ENCODE measurements at regions not wholly inside any gene's neighbourhood (a gene's known extent, or its start where the extent isn't known, plus 50 kb on each side); places are given as distances from the start of the nearest gene placed in this dataset.

- H3K27me3 ChIP-seq (ENCODE audit: low read length) = no peaks in the 10 kb centered on the region
- no peak overlapping the region for H2AFZ ChIP-seq (ENCODE audit: low read length)
- H4K20me1 ChIP-seq (ENCODE audit: insufficient read depth, low read depth, low read length) = no peaks in the 10 kb centered on the region
- H3K9ac ChIP-seq (ENCODE audit: low read length) = no peak overlapping the region
- no peak overlapping the region for H3K27ac ChIP-seq (ENCODE audit: low read length)
- no peak overlapping the region for H3K4me3 ChIP-seq (ENCODE audit: low read length)
- no peak overlapping the region for H3K4me2 ChIP-seq (ENCODE audit: low read depth, low read length, poor library complexity, severe bottlenecking)
- no peaks in the 10 kb centered on the region for H3K9me3 ChIP-seq (ENCODE audit: low read length)
- no peaks in the 10 kb centered on the region for H3K9me2 ChIP-seq (replicated peaks; ENCODE audit: insufficient read depth, low read length)
- H3K4me1 ChIP-seq (ENCODE audit: low read length) = no peaks in the 10 kb centered on the region
- no peaks in the 10 kb centered on the region for H3K79me2 ChIP-seq (ENCODE audit: low read length)
- no peak for DNase-seq
- no peaks in the 10 kb centered on the region for H3K36me3 ChIP-seq (ENCODE audit: insufficient read depth, low read length)
Observed at GRCh38 chr11:15772547-15772946, 583.8 kb downstream of the SOX6 start.

DNA sequence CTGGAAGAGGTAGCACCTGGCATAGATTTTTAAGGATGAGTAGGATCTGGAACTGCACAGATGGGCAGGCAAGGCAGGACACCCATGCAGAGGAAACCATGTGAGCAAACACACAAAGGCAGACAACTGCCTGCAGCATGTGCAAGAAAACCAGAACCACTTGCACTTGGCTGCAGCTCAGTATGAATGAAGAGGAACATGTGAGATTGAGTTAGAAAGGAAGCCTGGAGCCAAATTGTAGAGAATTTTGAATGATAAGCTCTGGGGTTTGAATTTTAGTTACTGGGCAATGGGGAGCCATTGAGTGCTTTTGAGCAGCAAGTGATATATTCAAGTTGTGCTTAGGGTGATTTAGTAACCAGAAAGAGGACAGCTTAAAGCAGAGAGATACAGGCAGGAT is 583.4 kb downstream of the SOX6 start:
- Histone ChIP-seq H3K4me2 (ENCODE audit: low read depth, low read length, poor library complexity, severe bottlenecking) (no peak overlapping the region), H3K79me2 (ENCODE audit: low read length) (no peaks in the 10 kb centered on the region), H4K20me1 (ENCODE audit: insufficient read depth, low read depth, low read length) (no peaks in the 10 kb centered on the region), H3K9ac (ENCODE audit: low read length) (no peak overlapping the region), H3K4me1 (ENCODE audit: low read length) (no peaks in the 10 kb centered on the region), H3K9me2 (replicated peaks; ENCODE audit: insufficient read depth, low read length) (no peaks in the 10 kb centered on the region), H3K9me3 (ENCODE audit: low read length) (no peaks in the 10 kb centered on the region), H3K27ac (ENCODE audit: low read length) (no peak overlapping the region), H3K36me3 (ENCODE audit: insufficient read depth, low read length) (no peaks in the 10 kb centered on the region), H3K4me3 (ENCODE audit: low read length) (no peak overlapping the region), H2AFZ (ENCODE audit: low read length) (no peak overlapping the region), H3K27me3 (ENCODE audit: low read length) (no peaks in the 10 kb centered on the region)
- DNase-seq = no peak

DNA sequence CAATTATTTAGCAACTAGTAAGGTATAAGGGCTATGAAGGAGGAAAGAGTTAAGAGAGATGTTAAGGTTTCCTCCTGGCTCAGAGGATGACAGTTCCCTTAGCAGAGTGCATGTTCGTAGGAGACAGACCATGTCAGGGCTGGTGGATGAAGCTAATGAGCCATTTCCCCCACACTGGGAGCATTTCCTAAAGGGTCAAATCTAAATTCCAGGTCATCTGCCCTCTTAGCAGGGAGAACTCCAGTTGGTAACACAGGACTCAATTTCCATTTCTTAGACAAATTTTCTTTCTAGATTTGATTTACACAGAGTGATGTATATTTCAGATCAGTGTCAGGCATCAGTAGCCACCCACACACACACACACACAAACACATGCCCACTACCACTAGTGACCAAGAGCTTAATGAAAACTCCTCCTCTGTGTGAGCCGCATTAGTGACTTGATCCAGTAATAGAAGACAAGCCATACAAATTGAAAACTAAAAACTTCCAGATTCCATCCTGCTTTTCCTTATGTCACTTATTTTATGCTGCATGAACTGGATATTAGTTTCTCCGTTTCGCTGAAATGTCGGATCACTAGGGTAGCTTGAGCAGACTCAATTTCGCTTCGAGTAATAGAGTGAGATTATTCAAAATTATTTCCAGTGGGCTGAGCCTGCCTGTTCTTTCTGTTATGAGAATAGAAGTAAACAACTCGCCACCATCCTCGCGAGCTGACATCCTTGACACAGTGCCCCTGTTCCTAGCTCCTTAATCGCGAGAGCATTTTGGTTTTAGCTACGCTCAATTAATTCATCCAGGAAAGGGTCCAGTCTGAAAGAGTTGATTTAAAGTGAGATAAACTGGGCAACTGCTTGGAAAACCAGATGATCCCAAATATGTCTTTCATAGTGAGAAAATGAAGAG is 582.6 kb downstream of the SOX6 start:
- H3K9ac ChIP-seq (ENCODE audit: low read length) = no peak overlapping the region
- H3K79me2 ChIP-seq (ENCODE audit: low read length) = no peaks in the 10 kb centered on the region
- no peak for DNase-seq
- H3K4me1 ChIP-seq (ENCODE audit: low read length) = no peaks in the 10 kb centered on the region
- H3K36me3 ChIP-seq (ENCODE audit: insufficient read depth, low read length) = no peaks in the 10 kb centered on the region
- no peak overlapping the region for H2AFZ ChIP-seq (ENCODE audit: low read length)
- H3K27me3 ChIP-seq (ENCODE audit: low read length) = no peaks in the 10 kb centered on the region
- no peak overlapping the region for H3K27ac ChIP-seq (ENCODE audit: low read length)
- H3K4me3 ChIP-seq (ENCODE audit: low read length) = no peak overlapping the region
- no peaks in the 10 kb centered on the region for H3K9me3 ChIP-seq (ENCODE audit: low read length)
- H3K9me2 ChIP-seq (replicated peaks; ENCODE audit: insufficient read depth, low read length) = no peaks in the 10 kb centered on the region
- no peaks in the 10 kb centered on the region for H4K20me1 ChIP-seq (ENCODE audit: insufficient read depth, low read depth, low read length)
- no peak overlapping the region for H3K4me2 ChIP-seq (ENCODE audit: low read depth, low read length, poor library complexity, severe bottlenecking)

DNA sequence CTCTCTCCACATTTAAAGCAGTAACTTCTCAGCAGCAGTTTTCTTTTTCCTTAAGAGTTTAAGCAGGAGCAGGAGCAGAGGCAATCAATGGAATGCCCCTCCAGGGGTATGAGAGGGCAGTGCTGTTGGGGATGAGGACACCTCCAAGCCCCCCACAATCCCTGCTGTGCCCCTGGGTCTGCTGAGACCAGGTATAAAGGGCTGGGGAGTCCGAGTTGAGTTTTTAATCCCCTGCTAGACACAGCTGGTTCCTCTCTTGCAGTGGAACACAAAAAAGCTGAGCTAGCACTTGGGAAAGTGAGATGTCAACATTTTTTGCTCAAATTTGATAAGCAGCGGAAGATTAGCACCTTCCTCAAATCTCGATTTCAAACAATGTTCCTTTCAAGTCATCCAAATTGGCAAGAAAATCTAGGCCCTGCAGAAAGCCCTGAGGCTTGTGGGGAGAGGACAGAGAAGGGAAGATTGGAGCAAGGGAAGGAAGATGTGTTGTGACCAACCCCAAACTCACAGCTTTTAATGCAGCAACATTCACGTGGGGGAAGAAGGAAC is 581.9 kb downstream of the SOX6 start:
- Histone ChIP-seq H3K4me1 (ENCODE audit: low read length) (no peaks in the 10 kb centered on the region), H3K9me2 (replicated peaks; ENCODE audit: insufficient read depth, low read length) (no peaks in the 10 kb centered on the region), H2AFZ (ENCODE audit: low read length) (no peak overlapping the region), H3K4me2 (ENCODE audit: low read depth, low read length, poor library complexity, severe bottlenecking) (no peak overlapping the region), H3K36me3 (ENCODE audit: insufficient read depth, low read length) (no peaks in the 10 kb centered on the region), H3K9ac (ENCODE audit: low read length) (no peak overlapping the region), H3K27me3 (ENCODE audit: low read length) (no peaks in the 10 kb centered on the region), H3K9me3 (ENCODE audit: low read length) (no peaks in the 10 kb centered on the region), H3K27ac (ENCODE audit: low read length) (no peak overlapping the region), H4K20me1 (ENCODE audit: insufficient read depth, low read depth, low read length) (no peaks in the 10 kb centered on the region), H3K4me3 (ENCODE audit: low read length) (no peak overlapping the region), H3K79me2 (ENCODE audit: low read length) (no peaks in the 10 kb centered on the region)
- DNase-seq = no peak

DNA sequence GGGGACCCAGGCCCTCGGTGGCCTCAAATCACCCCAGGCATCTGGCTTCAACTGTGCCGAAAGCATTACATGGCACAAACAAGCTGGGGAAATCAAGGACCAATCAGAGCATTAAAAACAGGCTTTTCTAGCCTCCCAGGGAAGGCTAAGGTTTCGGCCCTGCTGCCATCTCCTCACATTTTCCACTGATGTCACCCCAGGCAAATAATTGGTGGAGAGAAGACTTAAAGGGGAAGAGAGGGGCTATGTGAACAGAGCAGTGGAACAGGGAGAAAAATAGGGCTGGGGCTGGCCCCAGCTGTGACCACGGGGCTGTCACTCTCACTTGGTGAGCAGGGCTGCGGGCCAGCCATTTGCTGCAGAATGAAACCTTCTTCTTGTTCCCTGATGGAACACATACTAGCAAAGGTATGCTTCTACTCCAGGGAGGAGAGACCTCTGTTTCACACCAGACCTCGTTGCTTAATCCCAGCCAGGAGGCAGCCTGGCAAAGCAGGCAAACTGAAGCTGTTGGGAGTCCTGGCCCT is 581.3 kb downstream of the SOX6 start:
- Histone ChIP-seq H3K27ac (ENCODE audit: low read length) (no peak overlapping the region), H3K36me3 (ENCODE audit: insufficient read depth, low read length) (no peaks in the 10 kb centered on the region), H3K9me2 (replicated peaks; ENCODE audit: insufficient read depth, low read length) (no peaks in the 10 kb centered on the region), H3K4me2 (ENCODE audit: low read depth, low read length, poor library complexity, severe bottlenecking) (no peak overlapping the region), H3K79me2 (ENCODE audit: low read length) (no peaks in the 10 kb centered on the region), H4K20me1 (ENCODE audit: insufficient read depth, low read depth, low read length) (no peaks in the 10 kb centered on the region), H3K4me3 (ENCODE audit: low read length) (no peak overlapping the region), H3K4me1 (ENCODE audit: low read length) (no peaks in the 10 kb centered on the region), H3K9me3 (ENCODE audit: low read length) (no peaks in the 10 kb centered on the region), H3K9ac (ENCODE audit: low read length) (no peak overlapping the region), H3K27me3 (ENCODE audit: low read length) (no peaks in the 10 kb centered on the region), H2AFZ (ENCODE audit: low read length) (no peak overlapping the region)
- no peak for DNase-seq

- H3K9me2 ChIP-seq (replicated peaks; ENCODE audit: insufficient read depth, low read length) = no peaks in the 10 kb centered on the region
- H3K4me3 ChIP-seq (ENCODE audit: low read length) = no peak overlapping the region
- H3K79me2 ChIP-seq (ENCODE audit: low read length) = no peaks in the 10 kb centered on the region
- no peak overlapping the region for H3K4me2 ChIP-seq (ENCODE audit: low read depth, low read length, poor library complexity, severe bottlenecking)
- no peak for DNase-seq
- H2AFZ ChIP-seq (ENCODE audit: low read length) = no peak overlapping the region
- no peaks in the 10 kb centered on the region for H3K27me3 ChIP-seq (ENCODE audit: low read length)
- no peaks in the 10 kb centered on the region for H3K4me1 ChIP-seq (ENCODE audit: low read length)
- no peak overlapping the region for H3K9ac ChIP-seq (ENCODE audit: low read length)
- H3K9me3 ChIP-seq (ENCODE audit: low read length) = no peaks in the 10 kb centered on the region
- no peak overlapping the region for H3K27ac ChIP-seq (ENCODE audit: low read length)
- no peaks in the 10 kb centered on the region for H4K20me1 ChIP-seq (ENCODE audit: insufficient read depth, low read depth, low read length)
- no peaks in the 10 kb centered on the region for H3K36me3 ChIP-seq (ENCODE audit: insufficient read depth, low read length)
Observed at GRCh38 chr11:15775797-15776196, 580.5 kb downstream of the SOX6 start.

- Histone ChIP-seq H3K4me1 (ENCODE audit: low read length) (no peaks in the 10 kb centered on the region), H4K20me1 (ENCODE audit: insufficient read depth, low read depth, low read length) (no peaks in the 10 kb centered on the region), H3K9me3 (ENCODE audit: low read length) (no peaks in the 10 kb centered on the region), H3K27me3 (ENCODE audit: low read length) (no peaks in the 10 kb centered on the region), H3K9me2 (replicated peaks; ENCODE audit: insufficient read depth, low read length) (no peaks in the 10 kb centered on the region), H3K9ac (ENCODE audit: low read length) (no peak overlapping the region), H3K79me2 (ENCODE audit: low read length) (no peaks in the 10 kb centered on the region), H2AFZ (ENCODE audit: low read length) (no peak overlapping the region), H3K36me3 (ENCODE audit: insufficient read depth, low read length) (no peaks in the 10 kb centered on the region), H3K4me3 (ENCODE audit: low read length) (no peak overlapping the region), H3K27ac (ENCODE audit: low read length) (no peak overlapping the region), H3K4me2 (ENCODE audit: low read depth, low read length, poor library complexity, severe bottlenecking) (no peak overlapping the region)
- DNase-seq = no peak
Observed at GRCh38 chr11:15776366-15776765, 580.0 kb downstream of the SOX6 start.

DNA sequence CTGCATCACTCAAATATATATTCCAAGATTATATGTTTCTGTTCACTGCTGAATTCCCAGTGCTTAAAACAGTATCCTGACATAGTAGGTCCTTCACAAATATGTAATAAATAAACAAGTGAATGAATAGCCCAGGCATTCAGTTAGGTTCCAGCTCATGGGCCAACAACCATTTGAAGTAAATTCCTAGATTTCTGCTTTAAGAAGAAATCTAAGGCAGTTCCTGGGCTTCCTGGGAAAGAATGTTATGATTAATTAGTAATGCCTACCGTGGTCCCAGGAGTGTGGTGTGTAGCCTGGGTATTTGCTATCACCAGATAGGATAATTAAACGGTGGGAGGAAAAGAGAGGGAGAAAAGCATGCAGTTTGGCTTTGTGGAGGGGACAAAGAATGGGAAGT is 576.8 kb downstream of the SOX6 start:
- no peak overlapping the region for H3K4me3 ChIP-seq (ENCODE audit: low read length)
- no peaks in the 10 kb centered on the region for H4K20me1 ChIP-seq (ENCODE audit: insufficient read depth, low read depth, low read length)
- no peaks in the 10 kb centered on the region for H3K27me3 ChIP-seq (ENCODE audit: low read length)
- H3K9me2 ChIP-seq (replicated peaks; ENCODE audit: insufficient read depth, low read length) = no peaks in the 10 kb centered on the region
- no peaks in the 10 kb centered on the region for H3K36me3 ChIP-seq (ENCODE audit: insufficient read depth, low read length)
- H3K4me1 ChIP-seq (ENCODE audit: low read length) = no peaks in the 10 kb centered on the region
- no peak overlapping the region for H3K4me2 ChIP-seq (ENCODE audit: low read depth, low read length, poor library complexity, severe bottlenecking)
- no peak for DNase-seq
- H3K9me3 ChIP-seq (ENCODE audit: low read length) = no peaks in the 10 kb centered on the region
- H3K9ac ChIP-seq (ENCODE audit: low read length) = no peak overlapping the region
- H2AFZ ChIP-seq (ENCODE audit: low read length) = no peak overlapping the region
- no peaks in the 10 kb centered on the region for H3K79me2 ChIP-seq (ENCODE audit: low read length)
- no peak overlapping the region for H3K27ac ChIP-seq (ENCODE audit: low read length)
